GM23338 (cell line): ENCODE measurements at regions not wholly inside any gene's neighbourhood (a gene's known extent, or its start where the extent isn't known, plus 50 kb on each side); places are given as distances from the start of the nearest gene placed in this dataset.

Experiments used
- ATAC-seq: fragments of 200-7000 bp; cut with Tn5 transposase; 3 replicates; pipeline ENCODE4 v1.9.1; 2020
- DNase-seq: peaks from one replicate; pipeline ENCODE4 v3.0.0-alpha.2; 2015; ENCODE audit warnings: low spot score
- H2AFZ ChIP-seq: fragments of 200-600 bp; sonication (generic); 2 replicates; pipeline ENCODE4 v1.8.0; 2016; ENCODE audit warnings: antibody characterized with exemption, mild to moderate bottlenecking, moderate library complexity
- H3F3A ChIP-seq: fragments of 200-600 bp; sonication (generic); replicated peaks from 2 replicates; pipeline ENCODE4 v1.8.0; 2017; ENCODE audit warnings: antibody characterized with exemption, mixed run types, low read depth
- H3K27ac ChIP-seq: fragments of 200-600 bp; sonication (generic); 2 replicates; pipeline ENCODE4 v1.6.1; 2016; ENCODE audit warnings: low read depth
- H3K27me3 ChIP-seq: fragments of 200-600 bp; sonication (generic); 2 replicates; pipeline ENCODE4 v1.8.0; 2016; ENCODE audit warnings: mild to moderate bottlenecking, mixed run types, moderate library complexity; ENCODE audit not compliant: insufficient read depth
- H3K36me3 ChIP-seq: fragments of 200-600 bp; sonication (generic); 2 replicates; pipeline ENCODE4 v1.8.0; 2016; ENCODE audit warnings: mild to moderate bottlenecking; ENCODE audit not compliant: insufficient read depth
- H3K4me1 ChIP-seq: fragments of 200-600 bp; sonication (generic); 2 replicates; pipeline ENCODE4 v1.8.0; 2016; ENCODE audit warnings: mild to moderate bottlenecking, moderate library complexity; ENCODE audit not compliant: insufficient read depth
- H3K4me2 ChIP-seq: fragments of 200-600 bp; sonication (generic); 2 replicates; pipeline ENCODE4 v1.7.1; 2017; ENCODE audit warnings: mixed run types
- H3K4me3 ChIP-seq: fragments of 200-600 bp; sonication (generic); 2 replicates; pipeline ENCODE4 v1.6.1; 2016; ENCODE audit warnings: mixed run types
- H3K79me2 ChIP-seq: fragments of 200-600 bp; sonication (generic); replicated peaks from 2 replicates; pipeline ENCODE4 v1.8.0; 2017; ENCODE audit warnings: mild to moderate bottlenecking; ENCODE audit not compliant: insufficient read depth
- H3K9me2 ChIP-seq: fragments of 200-600 bp; sonication (generic); 2 replicates; pipeline ENCODE4 v1.8.0; 2017; ENCODE audit not compliant: insufficient read depth
- H4K20me1 ChIP-seq: fragments of 200-600 bp; sonication (generic); replicated peaks from 2 replicates; pipeline ENCODE4 v1.8.0; 2017; ENCODE audit warnings: mild to moderate bottlenecking; ENCODE audit not compliant: insufficient read depth
- H3K27ac Mint-ChIP-seq: 2 replicates; pipeline ENCODE4 v1.8.0; 2020; ENCODE audit warnings: inconsistent platforms, mild to moderate bottlenecking, moderate library complexity, mixed read lengths
- H3K27me3 Mint-ChIP-seq: 3 replicates; pipeline ENCODE4 v1.8.0; 2022; ENCODE audit warnings: low read depth, mild to moderate bottlenecking, moderate library complexity, mixed read lengths, inconsistent platforms; ENCODE audit not compliant: insufficient read depth, poor library complexity
- H3K36me3 Mint-ChIP-seq: 3 replicates; pipeline ENCODE4 v1.8.0; 2021; ENCODE audit warnings: low read depth, mild to moderate bottlenecking, inconsistent platforms, moderate library complexity, mixed read lengths
- H3K4me1 Mint-ChIP-seq: 3 replicates; pipeline ENCODE4 v1.8.0; 2020; ENCODE audit warnings: mild to moderate bottlenecking, inconsistent platforms, mixed read lengths
- H3K4me3 Mint-ChIP-seq: 3 replicates; pipeline ENCODE4 v1.8.0; 2021; ENCODE audit warnings: moderate library complexity, mild to moderate bottlenecking, inconsistent platforms, mixed read lengths
- H3K9me3 Mint-ChIP-seq: 3 replicates; pipeline ENCODE4 v1.8.0; 2020; ENCODE audit warnings: moderate library complexity, mild to moderate bottlenecking, inconsistent platforms, mixed read lengths
- CREB1 ChIP-seq: fragments of 250-450 bp; sonication (Bioruptor Pico); IDR thresholded peaks from 2 replicates; pipeline ENCODE4 v1.5.0; 2020; ENCODE audit warnings: low read depth, mild to moderate bottlenecking, moderate library complexity
- EZH2phosphoT487 ChIP-seq: fragments of 200-600 bp; sonication (generic); IDR thresholded peaks from one replicate; pipeline ENCODE4 v1.8.1; 2018; ENCODE audit warnings: antibody characterized with exemption; ENCODE audit not compliant: unreplicated experiment
- JUNB ChIP-seq: IDR thresholded peaks from one replicate; pipeline ENCODE4 v1.6.1; 2016; ENCODE audit warnings: antibody characterized with exemption; ENCODE audit not compliant: unreplicated experiment
- NANOG ChIP-seq: IDR thresholded peaks from 2 replicates; pipeline ENCODE4 v1.6.1; 2016; ENCODE audit warnings: antibody characterized with exemption, borderline replicate concordance
- POLR2AphosphoS5 ChIP-seq: IDR thresholded peaks from 2 replicates; pipeline ENCODE4 v1.6.1; 2016; ENCODE audit warnings: antibody characterized with exemption, low read depth
- STAT1 ChIP-seq: IDR thresholded peaks from one replicate; pipeline ENCODE4 v1.6.1; 2016; ENCODE audit warnings: antibody characterized with exemption; ENCODE audit not compliant: unreplicated experiment
- ZNF331 ChIP-seq: fragments of 250-450 bp; sonication (Bioruptor Pico); IDR thresholded peaks from 2 replicates; pipeline ENCODE4 v1.5.0; 2020; ENCODE audit warnings: low read depth, mild to moderate bottlenecking, moderate library complexity
- TF ChIP-seq, protein P1 (sequence below): IDR thresholded peaks from 2 replicates; pipeline ENCODE4 v1.6.1; 2016; ENCODE audit warnings: antibody characterized with exemption
- TF ChIP-seq, protein P2 (sequence below): IDR thresholded peaks from one replicate; pipeline ENCODE4 v1.6.1; 2018; ENCODE audit warnings: antibody characterized with exemption; ENCODE audit not compliant: unreplicated experiment
- TF ChIP-seq, protein P3 (sequence below), 2 experiments: fragments of 200-600 bp in 1 of 2; sonication (generic) in 1 of 2; conservative IDR thresholded peaks; 2 replicates each; pipeline versions ENCODE4 v1.5.1 to v1.6.1; 2016 to 2017; ENCODE audit warnings: antibody characterized with exemption in 2 of 2, low read depth in 2 of 2, mild to moderate bottlenecking in 2 of 2, moderate library complexity in 1 of 2
- TF ChIP-seq, protein P4 (sequence below): fragments of 250-450 bp; sonication (Bioruptor Pico); IDR thresholded peaks from 2 replicates; pipeline ENCODE4 v1.5.0; 2020; ENCODE audit warnings: mild to moderate bottlenecking, moderate library complexity

DNA sequence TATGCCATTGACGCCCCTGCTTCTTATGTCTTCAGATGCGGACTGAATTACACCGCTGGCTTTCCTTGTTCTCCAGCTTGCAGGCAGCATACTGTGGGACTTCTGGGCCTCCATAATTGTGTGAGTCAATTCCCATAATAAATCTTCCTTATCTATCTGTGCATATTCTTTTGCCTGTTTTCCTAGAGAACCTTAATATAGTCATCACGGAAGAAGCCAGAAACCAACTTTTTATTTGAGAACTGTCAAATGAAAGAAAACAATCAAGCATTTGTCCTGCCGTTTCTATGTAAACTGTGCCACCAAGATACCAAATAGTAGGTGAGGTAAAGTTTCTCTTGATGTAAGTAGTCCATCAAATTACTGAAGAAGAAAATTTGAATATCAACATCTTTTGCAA is 51.8 kb upstream of the B3GALNT1 start:
- TF ChIP-seq STAT1 (no peak), CREB1 (no peak), ZNF331 (no peak), EZH2phosphoT487 (no peak), NANOG (no peak), JUNB (no peak), POLR2AphosphoS5 (no peak)
- TF ChIP-seq, protein P1, sequence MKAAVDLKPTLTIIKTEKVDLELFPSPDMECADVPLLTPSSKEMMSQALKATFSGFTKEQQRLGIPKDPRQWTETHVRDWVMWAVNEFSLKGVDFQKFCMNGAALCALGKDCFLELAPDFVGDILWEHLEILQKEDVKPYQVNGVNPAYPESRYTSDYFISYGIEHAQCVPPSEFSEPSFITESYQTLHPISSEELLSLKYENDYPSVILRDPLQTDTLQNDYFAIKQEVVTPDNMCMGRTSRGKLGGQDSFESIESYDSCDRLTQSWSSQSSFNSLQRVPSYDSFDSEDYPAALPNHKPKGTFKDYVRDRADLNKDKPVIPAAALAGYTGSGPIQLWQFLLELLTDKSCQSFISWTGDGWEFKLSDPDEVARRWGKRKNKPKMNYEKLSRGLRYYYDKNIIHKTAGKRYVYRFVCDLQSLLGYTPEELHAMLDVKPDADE, result no peak
- TF ChIP-seq, protein P2, sequence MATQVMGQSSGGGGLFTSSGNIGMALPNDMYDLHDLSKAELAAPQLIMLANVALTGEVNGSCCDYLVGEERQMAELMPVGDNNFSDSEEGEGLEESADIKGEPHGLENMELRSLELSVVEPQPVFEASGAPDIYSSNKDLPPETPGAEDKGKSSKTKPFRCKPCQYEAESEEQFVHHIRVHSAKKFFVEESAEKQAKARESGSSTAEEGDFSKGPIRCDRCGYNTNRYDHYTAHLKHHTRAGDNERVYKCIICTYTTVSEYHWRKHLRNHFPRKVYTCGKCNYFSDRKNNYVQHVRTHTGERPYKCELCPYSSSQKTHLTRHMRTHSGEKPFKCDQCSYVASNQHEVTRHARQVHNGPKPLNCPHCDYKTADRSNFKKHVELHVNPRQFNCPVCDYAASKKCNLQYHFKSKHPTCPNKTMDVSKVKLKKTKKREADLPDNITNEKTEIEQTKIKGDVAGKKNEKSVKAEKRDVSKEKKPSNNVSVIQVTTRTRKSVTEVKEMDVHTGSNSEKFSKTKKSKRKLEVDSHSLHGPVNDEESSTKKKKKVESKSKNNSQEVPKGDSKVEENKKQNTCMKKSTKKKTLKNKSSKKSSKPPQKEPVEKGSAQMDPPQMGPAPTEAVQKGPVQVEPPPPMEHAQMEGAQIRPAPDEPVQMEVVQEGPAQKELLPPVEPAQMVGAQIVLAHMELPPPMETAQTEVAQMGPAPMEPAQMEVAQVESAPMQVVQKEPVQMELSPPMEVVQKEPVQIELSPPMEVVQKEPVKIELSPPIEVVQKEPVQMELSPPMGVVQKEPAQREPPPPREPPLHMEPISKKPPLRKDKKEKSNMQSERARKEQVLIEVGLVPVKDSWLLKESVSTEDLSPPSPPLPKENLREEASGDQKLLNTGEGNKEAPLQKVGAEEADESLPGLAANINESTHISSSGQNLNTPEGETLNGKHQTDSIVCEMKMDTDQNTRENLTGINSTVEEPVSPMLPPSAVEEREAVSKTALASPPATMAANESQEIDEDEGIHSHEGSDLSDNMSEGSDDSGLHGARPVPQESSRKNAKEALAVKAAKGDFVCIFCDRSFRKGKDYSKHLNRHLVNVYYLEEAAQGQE, result no peak
- TF ChIP-seq, protein P3, sequence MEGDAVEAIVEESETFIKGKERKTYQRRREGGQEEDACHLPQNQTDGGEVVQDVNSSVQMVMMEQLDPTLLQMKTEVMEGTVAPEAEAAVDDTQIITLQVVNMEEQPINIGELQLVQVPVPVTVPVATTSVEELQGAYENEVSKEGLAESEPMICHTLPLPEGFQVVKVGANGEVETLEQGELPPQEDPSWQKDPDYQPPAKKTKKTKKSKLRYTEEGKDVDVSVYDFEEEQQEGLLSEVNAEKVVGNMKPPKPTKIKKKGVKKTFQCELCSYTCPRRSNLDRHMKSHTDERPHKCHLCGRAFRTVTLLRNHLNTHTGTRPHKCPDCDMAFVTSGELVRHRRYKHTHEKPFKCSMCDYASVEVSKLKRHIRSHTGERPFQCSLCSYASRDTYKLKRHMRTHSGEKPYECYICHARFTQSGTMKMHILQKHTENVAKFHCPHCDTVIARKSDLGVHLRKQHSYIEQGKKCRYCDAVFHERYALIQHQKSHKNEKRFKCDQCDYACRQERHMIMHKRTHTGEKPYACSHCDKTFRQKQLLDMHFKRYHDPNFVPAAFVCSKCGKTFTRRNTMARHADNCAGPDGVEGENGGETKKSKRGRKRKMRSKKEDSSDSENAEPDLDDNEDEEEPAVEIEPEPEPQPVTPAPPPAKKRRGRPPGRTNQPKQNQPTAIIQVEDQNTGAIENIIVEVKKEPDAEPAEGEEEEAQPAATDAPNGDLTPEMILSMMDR (conservative IDR thresholded peaks at IDR 0.05; ENCODE audit: low read depth in 2 of 2), result no peak
- TF ChIP-seq, protein P4, sequence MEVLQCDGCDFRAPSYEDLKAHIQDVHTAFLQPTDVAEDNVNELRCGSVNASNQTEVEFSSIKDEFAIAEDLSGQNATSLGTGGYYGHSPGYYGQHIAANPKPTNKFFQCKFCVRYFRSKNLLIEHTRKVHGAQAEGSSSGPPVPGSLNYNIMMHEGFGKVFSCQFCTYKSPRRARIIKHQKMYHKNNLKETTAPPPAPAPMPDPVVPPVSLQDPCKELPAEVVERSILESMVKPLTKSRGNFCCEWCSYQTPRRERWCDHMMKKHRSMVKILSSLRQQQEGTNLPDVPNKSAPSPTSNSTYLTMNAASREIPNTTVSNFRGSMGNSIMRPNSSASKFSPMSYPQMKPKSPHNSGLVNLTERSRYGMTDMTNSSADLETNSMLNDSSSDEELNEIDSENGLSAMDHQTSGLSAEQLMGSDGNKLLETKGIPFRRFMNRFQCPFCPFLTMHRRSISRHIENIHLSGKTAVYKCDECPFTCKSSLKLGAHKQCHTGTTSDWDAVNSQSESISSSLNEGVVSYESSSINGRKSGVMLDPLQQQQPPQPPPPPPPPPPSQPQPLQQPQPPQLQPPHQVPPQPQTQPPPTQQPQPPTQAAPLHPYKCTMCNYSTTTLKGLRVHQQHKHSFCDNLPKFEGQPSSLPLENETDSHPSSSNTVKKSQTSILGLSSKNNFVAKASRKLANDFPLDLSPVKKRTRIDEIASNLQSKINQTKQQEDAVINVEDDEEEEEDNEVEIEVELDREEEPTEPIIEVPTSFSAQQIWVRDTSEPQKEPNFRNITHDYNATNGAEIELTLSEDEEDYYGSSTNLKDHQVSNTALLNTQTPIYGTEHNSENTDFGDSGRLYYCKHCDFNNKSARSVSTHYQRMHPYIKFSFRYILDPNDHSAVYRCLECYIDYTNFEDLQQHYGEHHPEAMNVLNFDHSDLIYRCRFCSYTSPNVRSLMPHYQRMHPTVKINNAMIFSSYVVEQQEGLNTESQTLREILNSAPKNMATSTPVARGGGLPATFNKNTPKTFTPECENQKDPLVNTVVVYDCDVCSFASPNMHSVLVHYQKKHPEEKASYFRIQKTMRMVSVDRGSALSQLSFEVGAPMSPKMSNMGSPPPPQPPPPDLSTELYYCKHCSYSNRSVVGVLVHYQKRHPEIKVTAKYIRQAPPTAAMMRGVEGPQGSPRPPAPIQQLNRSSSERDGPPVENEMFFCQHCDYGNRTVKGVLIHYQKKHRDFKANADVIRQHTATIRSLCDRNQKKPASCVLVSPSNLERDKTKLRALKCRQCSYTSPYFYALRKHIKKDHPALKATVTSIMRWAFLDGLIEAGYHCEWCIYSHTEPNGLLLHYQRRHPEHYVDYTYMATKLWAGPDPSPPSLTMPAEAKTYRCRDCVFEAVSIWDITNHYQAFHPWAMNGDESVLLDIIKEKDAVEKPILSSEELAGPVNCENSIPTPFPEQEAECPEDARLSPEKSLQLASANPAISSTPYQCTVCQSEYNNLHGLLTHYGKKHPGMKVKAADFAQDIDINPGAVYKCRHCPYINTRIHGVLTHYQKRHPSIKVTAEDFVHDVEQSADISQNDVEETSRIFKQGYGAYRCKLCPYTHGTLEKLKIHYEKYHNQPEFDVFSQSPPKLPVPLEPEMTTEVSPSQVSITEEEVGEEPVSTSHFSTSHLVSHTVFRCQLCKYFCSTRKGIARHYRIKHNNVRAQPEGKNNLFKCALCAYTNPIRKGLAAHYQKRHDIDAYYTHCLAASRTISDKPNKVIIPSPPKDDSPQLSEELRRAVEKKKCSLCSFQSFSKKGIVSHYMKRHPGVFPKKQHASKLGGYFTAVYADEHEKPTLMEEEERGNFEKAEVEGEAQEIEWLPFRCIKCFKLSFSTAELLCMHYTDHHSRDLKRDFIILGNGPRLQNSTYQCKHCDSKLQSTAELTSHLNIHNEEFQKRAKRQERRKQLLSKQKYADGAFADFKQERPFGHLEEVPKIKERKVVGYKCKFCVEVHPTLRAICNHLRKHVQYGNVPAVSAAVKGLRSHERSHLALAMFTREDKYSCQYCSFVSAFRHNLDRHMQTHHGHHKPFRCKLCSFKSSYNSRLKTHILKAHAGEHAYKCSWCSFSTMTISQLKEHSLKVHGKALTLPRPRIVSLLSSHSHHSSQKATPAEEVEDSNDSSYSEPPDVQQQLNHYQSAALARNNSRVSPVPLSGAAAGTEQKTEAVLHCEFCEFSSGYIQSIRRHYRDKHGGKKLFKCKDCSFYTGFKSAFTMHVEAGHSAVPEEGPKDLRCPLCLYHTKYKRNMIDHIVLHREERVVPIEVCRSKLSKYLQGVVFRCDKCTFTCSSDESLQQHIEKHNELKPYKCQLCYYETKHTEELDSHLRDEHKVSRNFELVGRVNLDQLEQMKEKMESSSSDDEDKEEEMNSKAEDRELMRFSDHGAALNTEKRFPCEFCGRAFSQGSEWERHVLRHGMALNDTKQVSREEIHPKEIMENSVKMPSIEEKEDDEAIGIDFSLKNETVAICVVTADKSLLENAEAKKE, result no peak
- no peaks in the 10 kb centered on the region for H4K20me1 ChIP-seq
- Mint-ChIP-seq H3K4me1 (no peaks in the 10 kb centered on the region), H3K27me3 (no peaks in the 10 kb centered on the region), H3K9me3 (no peaks in the 10 kb centered on the region), H3K36me3 (no peaks in the 10 kb centered on the region), H3K4me3 (no peak overlapping the region), H3K27ac (no peak overlapping the region)
- no peaks in the 10 kb centered on the region for H3F3A ChIP-seq
- no peaks in the 10 kb centered on the region for H3K79me2 ChIP-seq
- no peak overlapping the region for H3K4me2 ChIP-seq
- ATAC-seq, result no peak
- no peak for DNase-seq
- no peaks in the 10 kb centered on the region for H3K36me3 ChIP-seq
- H2AFZ ChIP-seq, result no peak overlapping the region
- H3K27ac ChIP-seq, result no peak overlapping the region
- no peaks in the 10 kb centered on the region for H3K4me1 ChIP-seq
- no peak overlapping the region for H3K4me3 ChIP-seq
- no peaks in the 10 kb centered on the region for H3K27me3 ChIP-seq
- H3K9me2 ChIP-seq, result no peaks in the 10 kb centered on the region
